Skeletal muscle cell (primary cell): ENCODE measurements at regions not wholly inside any gene's neighbourhood (a gene's known extent, or its start where the extent isn't known, plus 50 kb on each side); places are given as distances from the start of the nearest gene placed in this dataset.

ENCODE experiments used
- DNase-seq: peaks from one replicate; pipeline ENCODE4 v3.0.0-alpha.2; 2010; ENCODE audit warnings: low read depth
- H3K4me3 ChIP-seq: 2 replicates; pipeline ENCODE4 v1.5.1; 2011; ENCODE audit warnings: low read depth, mild to moderate bottlenecking, control low read depth, low read length, moderate library complexity

GRCh38 chr7:84654273-84654672 is 459.7 kb upstream of the SEMA3A start:
- no peak overlapping the region for H3K4me3 ChIP-seq
- no peak for DNase-seq

DNA sequence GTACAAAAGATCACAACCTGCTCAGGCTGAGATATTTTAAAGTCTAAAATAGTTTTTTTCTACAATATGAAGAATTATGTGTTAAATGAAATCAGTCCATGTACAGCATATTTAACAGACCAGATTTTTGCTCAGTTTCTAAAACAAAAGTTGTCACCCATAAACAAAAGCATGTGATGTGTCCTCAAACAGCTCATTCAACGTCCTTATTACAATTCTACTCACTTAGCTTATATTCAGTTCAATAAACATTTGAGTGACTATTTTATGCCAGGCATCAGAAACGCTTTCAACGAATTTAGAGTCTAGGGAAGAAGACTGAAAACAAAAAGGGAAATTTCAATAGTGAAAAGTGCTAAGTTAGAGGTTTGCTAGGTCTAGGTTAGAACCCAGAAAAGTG is 457.3 kb upstream of the SEMA3A start:
- no peak for DNase-seq
- H3K4me3 ChIP-seq, result no peak overlapping the region

- H3K4me3 ChIP-seq, result no peak overlapping the region
- DNase-seq, result peak; percentile 81
These were observed 453.5 kb upstream of the SEMA3A start for GRCh38 chr7:84647797-84648757.

GRCh38 chr7:84642611-84643010 is 448.0 kb upstream of the SEMA3A start:
- DNase-seq, result no peak
- H3K4me3 ChIP-seq, result no peak overlapping the region

- DNase-seq, result no peak
- H3K4me3 ChIP-seq, result no peak overlapping the region
These were observed 446.0 kb upstream of the SEMA3A start for GRCh38 chr7:84640637-84641036.

DNA sequence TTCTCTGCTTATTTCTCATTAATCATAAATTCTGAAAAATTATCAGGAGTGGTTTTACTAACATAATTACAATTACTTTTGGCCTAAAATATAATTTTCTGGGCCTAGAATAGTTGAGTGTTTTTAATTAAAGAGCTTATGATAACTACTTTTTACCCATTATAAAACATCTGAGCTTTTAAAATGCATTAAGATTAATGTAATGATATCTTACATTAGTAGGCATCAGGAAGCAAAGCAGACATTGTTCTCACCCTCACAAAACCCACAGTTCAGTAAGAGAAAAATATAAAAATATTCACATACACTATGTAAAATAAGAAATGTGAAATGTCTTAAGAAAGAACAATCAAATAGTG is 443.7 kb upstream of the SEMA3A start:
- no peak overlapping the region for H3K4me3 ChIP-seq
- DNase-seq, result no peak

DNA sequence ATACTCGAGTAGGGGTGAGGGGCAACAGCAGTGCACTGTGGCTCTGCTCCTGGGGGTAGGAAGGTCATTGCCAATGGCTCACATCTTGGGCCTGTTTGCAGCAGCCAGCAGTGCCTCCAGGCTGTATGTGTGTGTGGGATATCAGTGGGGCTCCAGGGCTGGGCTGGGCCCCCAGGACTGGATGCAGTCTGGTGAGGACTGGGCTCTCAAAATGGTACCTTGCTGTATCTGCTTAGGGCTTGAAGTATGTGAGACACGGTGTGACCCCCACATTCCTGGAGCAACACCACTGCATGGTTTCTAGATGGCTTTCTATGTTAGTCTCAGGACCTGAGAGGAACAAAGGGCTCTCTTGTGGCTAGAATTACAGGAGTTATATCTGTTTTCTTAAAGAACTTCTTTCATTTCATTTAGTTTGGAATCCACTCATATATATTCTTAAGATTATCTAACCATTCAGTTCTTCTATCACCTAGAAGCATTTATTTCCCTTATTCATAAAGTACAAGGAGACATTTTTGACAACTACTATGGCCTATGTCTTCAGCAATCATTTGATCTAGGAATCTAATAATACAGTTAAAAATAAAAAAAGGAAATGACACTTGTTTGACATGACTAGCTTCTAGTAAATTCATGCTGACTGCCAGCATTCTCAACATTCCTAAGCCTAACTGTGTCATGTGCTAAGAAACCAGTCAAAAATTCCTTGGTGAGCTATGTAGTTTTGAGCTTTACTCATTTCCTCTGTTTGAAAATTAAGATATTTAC is 443.2 kb upstream of the SEMA3A start:
- DNase-seq, result peak; percentile 38
- H3K4me3 ChIP-seq, result no peak overlapping the region

DNA sequence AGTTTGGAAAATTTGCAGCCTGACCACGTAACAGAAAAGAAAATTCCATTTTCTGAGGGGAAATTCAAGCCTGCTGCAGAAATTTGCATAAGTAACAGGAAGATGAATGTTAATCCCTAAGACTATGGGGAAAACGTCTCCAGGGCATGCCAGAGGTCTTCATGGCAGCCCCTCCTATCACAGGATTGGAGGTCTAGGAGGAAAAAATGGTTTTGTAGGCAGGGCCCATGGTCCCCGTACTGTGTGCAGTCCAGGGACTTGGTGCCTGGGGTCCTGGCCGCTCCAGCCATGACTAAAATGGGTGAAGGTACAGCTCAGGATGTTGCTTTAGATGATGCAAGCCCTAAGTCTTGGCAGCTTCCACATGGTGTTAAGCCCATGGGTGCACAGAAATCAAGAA is 437.3 kb upstream of the SEMA3A start:
- no peak for DNase-seq
- no peak overlapping the region for H3K4me3 ChIP-seq

GRCh38 chr7:84629640-84630318 is 435.2 kb upstream of the SEMA3A start:
- DNase-seq, result no peak
- H3K4me3 ChIP-seq, result no peak overlapping the region

GRCh38 chr7:84629216-84629615 is 434.6 kb upstream of the SEMA3A start:
- no peak for DNase-seq
- H3K4me3 ChIP-seq, result no peak overlapping the region

DNA sequence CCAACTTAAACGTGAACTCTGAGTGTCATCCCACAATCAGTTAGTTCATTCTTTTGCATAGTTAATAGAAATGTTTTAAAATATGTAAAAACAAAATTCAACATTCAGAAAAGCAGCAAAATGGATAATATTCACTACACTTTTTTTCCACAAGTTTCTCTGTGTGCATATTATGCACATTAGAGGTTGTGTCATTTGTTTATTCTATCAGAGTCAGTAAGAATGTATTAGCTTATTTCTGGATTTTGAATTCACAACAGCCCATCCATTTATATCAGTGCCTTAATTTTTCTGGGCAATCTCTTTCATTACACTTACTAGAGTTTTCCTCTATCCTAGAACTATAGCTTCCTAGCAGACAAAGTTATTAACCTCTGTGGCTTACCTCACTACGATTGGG is 432.7 kb upstream of the SEMA3A start:
- no peak for DNase-seq

GRCh38 chr7:84624927-84625326 is 430.3 kb upstream of the SEMA3A start:
- H3K4me3 ChIP-seq, result no peak overlapping the region
- no peak for DNase-seq

More for the DNA sequence above, 432.7 kb upstream of the SEMA3A start:
- H3K4me3 ChIP-seq, result no peak overlapping the region

GRCh38 chr7:84624527-84624926 is 429.9 kb upstream of the SEMA3A start:
- H3K4me3 ChIP-seq, result no peak overlapping the region
- no peak for DNase-seq

DNA sequence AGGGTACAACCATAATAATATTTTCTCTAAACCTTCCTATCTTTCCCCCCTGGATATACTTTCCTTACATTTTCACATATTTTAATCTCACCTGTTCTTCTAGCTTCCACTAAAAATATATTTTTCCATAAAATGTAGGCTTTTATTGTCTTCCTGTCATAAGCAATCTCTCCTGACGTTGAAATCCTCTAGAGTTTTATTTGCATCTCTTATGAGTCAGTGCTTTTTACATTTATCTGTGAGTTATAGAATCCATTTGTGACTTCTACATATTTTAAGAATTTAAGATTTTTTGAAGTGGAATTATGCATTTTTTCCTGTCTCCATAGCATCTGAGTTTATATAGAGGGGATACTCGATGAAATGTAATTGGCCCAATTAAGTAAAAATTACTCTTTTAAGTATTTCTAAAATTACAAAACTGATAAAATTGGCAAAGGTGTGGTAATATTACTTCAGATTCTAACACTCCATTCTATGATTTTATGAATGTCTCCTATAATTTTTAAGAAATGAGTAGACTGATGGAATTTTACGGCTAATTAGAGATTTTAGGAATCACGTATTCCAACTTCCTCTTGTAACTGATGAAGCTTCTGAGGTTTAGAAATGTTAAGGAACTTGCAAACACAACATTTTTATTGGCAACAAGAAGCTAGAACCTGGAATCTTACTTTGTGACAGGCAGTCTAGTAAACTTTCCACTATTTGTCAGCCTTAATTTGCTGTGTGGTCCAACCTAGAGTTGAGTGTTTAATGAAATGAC is 422.9 kb upstream of the SEMA3A start:
- no peak overlapping the region for H3K4me3 ChIP-seq
- no peak for DNase-seq

DNA sequence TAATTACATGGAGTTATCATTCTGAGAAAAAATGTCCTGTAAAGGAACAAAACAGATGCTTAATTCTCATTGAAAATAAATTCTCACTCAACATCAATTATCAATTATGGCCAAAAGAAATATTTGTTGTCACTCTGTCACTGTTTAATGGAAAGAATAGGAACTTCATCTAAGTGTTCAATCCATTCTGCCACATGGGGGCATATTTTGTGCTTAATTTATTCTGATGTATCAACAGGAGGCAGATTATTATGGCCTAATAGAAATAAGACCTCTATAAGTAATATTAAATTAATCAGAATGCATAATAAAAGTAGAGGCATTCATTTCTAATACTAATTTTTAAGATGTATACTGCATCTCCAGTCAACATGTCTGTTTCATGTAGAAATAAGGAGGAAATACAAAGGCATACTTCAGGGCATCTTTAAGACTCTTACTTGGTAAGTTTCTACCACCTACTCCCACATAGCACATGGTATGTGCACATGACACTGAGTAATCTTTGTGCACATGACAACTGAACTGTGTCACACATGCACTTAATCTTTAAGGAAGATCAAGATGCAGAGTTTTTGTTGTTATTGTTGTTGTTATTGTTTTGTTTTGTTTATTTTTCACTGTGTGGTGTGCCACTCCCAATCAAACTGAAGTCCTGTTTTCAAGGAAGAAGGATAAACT is 420.4 kb upstream of the SEMA3A start:
- H3K4me3 ChIP-seq, result no peak overlapping the region
- DNase-seq, result no peak

DNA sequence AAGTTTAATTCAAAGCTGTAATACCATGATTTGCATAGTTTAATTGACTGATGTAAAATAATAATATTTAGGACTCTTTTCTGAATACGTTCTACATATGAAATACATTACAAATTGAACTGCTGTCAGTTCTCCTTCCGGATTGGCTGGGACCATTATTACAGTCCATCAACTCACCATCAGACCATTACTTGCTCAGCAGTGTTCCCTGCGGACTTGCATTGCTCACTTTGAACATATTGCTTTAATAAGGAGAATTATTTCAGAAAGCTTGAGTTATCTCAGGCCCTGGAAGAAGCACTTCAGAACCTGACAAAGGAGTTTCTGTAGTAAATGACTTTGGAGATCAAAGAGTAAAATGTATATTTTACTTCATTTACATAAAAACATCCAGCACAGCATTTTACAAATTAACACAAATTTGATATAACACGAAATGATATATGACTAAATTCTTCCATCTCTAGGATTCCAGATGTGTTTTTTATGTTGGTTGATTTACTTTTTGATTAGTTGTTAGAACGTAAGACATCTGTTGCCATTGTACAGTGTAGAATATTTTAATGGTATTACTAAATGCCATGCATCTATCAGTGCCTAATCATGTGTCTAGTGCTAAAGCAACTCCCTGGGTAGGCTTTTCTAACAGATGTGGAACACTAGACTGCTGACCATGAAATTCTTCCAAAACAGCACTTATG is 418.5 kb upstream of the SEMA3A start:
- peak; percentile 3 for DNase-seq
- H3K4me3 ChIP-seq, result no peak overlapping the region

DNA sequence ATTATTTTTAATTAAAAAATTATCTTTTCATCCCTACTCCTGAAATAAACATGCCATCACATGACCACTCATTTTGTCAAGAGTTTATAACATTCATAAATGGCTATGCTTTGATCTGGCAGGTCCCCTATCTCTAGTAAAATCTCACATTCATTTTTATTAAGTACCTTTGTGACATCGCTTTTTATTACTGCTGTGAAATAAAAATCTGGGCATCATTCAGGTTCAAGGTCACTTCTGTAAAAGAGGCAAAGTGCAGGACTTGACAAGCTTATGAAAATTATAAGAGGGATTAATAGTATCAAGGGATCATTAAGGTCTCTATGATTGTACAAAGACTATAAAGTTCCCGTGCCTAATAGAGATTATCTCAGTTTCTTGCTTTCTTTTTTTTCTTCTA is 416.8 kb upstream of the SEMA3A start:
- no peak overlapping the region for H3K4me3 ChIP-seq

GRCh38 chr7:84610390-84610789 is 415.8 kb upstream of the SEMA3A start:
- no peak for DNase-seq
- no peak overlapping the region for H3K4me3 ChIP-seq

More for the DNA sequence above, 416.8 kb upstream of the SEMA3A start:
- DNase-seq, result no peak
